ENCODE measurements at regions not wholly inside any gene's neighbourhood (a gene's known extent, or its start where the extent isn't known, plus 50 kb on each side); places are given as distances from the start of the nearest gene placed in this dataset.
A peak's percentile ranks its signal among the peaks of the same experiment; 100 is the strongest.

DNA sequence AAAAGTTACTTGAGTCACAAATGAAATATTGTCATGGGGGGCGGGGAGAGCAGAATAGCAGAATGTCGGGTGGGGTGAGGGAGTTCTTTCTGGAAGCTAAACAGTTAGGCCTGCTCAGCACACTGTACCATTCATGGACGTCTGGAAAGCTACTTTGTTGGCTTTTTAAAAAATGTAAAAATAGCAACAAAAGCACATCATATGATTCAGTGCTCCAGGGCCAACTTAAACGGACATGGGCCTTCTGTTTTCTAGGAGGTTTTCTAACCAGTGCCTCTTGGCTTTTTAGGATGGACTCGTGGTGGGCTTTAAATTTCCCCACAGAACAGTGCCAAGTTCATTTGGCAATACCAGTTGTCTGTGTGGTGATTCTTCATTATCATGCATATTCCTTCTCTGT is 57.4 kb upstream of the CLCN4 start:
- H3K9me3 Mint-ChIP-seq = no peaks in the 10 kb centered on the region
- peak overlapping the region; percentile 90 to 92 for H3K4me3 Mint-ChIP-seq
- ATAC-seq (replicated peaks) (no peak), DNase-seq (no peak)
- H3K4me1 Mint-ChIP-seq (ENCODE audit: low read depth in 2 of 2) = peaks cover 22 to 23% of the 10 kb centered on the region in 2 donors
- H3K36me3 Mint-ChIP-seq (ENCODE audit: insufficient read depth) = peaks cover 3% of the 10 kb centered on the region
- no peaks in the 10 kb centered on the region for H3K27me3 Mint-ChIP-seq
- H3K27ac Mint-ChIP-seq = peak overlapping the region; percentile 94 to 98

DNA sequence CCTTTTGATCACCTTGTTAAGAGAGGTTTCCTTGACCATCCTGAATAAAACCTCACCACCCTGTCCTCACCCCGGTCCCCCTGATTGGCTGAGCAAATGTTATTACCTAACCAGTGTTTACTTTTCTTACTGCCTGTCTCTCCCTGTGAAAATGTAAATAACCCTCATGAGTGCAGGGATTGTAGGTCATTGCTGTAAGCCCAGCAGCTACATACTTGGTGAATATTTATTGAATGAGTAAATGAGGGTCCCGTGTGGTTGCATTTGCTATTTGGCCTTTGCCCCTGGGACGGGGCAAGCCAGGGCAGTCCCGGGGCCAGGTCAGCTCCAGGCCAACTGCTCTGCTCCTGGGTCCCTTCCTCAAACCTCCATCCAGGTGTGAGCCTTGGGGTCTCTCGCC is 55.5 kb upstream of the CLCN4 start:
- Mint-ChIP-seq H3K4me1 (ENCODE audit: low read depth in 2 of 2) (peaks cover 25% of the 10 kb centered on the region in 2 donors), H3K36me3 (ENCODE audit: insufficient read depth) (peaks cover 6% of the 10 kb centered on the region), H3K9me3 (no peaks in the 10 kb centered on the region), H3K27ac (peak overlapping the region; percentile 38), H3K27me3 (no peaks in the 10 kb centered on the region), H3K4me3 (no peak overlapping the region)
- ATAC-seq (replicated peaks) (no peak), DNase-seq (no peak)

DNA sequence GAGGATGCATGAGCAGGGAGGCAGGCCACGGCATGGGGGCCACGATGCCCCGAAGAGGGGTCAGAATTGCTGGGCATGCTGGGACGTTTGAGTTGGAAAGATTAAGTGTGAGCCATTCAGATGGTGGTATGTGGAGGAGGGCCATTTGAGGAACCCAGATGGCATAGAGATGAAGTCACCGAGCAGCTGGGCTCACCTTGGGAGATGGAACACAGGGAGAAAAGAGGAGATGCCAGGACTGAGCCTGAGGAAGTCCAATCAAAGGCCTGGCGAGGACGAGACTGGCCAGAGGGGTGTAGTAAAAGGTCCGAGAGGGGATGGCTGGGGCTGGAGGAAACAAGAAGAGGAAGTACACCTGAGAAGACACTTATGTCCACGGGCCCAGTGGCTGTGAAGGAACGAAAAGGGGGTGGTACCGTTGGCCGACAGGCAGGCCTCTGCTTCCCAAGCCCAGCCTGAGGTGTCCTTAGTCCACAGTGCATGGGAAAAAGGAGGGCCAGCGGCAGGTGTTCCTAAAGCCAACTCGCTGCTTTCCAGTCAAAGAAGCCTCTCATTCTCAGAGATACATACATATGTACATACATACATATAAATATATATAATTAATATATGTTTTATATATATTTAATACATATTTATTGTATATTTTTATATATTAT is 54.6 kb upstream of the CLCN4 start:
- H3K4me1 Mint-ChIP-seq (ENCODE audit: low read depth in 2 of 2) = peaks cover 25 to 29% of the 10 kb centered on the region in 2 donors
- DNase-seq (no peak), ATAC-seq (replicated peaks) (no peak)
- peak overlapping the region in 1 of 2 donors; percentile 35 for H3K4me3 Mint-ChIP-seq
- H3K36me3 Mint-ChIP-seq (ENCODE audit: insufficient read depth) = peaks cover 6% of the 10 kb centered on the region
- no peaks in the 10 kb centered on the region for H3K9me3 Mint-ChIP-seq
- H3K27me3 Mint-ChIP-seq = no peaks in the 10 kb centered on the region
- peak overlapping the region in 1 of 2 donors; percentile 62 for H3K27ac Mint-ChIP-seq

DNA sequence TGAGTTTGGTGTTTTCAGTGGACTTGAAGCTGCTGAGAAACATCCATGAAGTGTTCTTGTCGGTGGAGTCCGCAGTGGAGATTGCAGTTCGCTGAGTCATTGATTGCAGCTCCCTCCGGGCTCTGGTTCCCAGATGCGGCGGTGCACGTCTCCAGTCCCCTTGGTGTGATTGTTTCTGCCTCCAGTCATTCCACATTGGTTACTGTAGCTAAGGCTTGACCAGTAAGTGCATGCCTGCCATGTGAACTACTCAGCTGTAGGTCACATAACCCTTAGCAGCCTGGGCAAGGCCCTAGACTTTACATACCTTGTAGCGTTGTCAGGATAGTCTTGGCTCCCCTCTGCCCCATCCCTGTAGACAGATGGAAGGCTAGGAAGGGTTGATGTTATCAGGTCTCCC is 53.8 kb upstream of the CLCN4 start:
- Mint-ChIP-seq H3K36me3 (ENCODE audit: insufficient read depth) (peaks cover 6% of the 10 kb centered on the region), H3K27ac (no peak overlapping the region), H3K27me3 (no peaks in the 10 kb centered on the region), H3K4me3 (no peak overlapping the region), H3K4me1 (ENCODE audit: low read depth in 2 of 2) (peaks cover 27 to 29% of the 10 kb centered on the region in 2 donors), H3K9me3 (no peaks in the 10 kb centered on the region)
- DNase-seq (no peak), ATAC-seq (replicated peaks) (no peak)

DNA sequence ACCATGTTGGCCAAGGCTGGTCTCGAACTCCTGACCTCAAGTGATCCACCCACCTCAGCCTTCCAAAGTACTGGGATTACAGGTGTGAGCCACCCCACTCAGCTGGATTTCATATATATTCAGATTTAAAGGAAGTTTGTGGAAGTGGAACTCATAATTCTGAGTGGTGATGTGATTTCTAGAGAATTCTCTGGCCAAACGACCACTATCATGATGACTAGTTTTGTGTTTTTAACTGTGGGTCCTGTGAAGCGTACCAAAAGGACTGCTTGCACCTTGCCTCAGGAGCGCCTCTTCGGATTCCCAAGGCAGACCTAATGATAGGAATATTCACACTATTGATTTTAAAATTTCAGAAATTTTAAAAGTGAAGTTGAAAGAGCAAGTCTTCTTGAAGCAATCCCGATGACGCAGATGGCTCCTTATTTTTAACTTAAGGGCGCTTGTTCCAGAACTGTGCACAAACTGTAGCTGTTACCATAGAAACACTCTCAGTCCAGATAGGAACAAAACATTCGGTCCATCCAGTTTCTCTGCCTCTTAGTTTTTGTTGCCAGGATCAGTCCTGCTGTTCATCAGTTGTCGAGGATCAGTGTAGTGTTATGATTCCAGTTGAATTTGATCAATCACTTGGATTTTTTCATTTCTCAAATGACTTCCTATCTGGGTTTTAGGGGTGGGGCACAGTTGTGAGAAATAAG is 51.7 kb upstream of the CLCN4 start:
- H3K4me1 Mint-ChIP-seq (ENCODE audit: low read depth in 2 of 2) = peaks cover 22 to 33% of the 10 kb centered on the region in 2 donors

DNA sequence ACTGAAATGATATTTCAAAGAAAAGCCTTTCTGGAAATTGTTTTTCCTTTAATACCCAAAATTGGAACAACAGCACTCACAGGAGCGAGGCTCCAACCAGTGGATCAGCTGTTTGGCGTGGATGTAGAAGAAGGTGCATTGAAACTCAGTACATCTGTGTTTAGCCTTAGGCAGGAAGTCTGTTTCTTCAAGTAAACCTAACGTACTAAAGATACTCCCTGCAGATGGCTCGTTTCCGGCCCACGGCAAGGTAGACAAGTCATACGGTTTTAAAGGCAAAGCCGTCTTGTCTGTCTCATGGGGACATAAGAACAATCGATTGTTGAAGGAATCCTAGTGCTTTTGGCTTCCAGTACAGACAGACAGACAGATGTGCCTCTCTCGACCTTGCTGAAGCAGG is 50.0 kb upstream of the CLCN4 start:
- DNase-seq (peak; percentile 20 to 31 (median 22)), ATAC-seq (replicated peaks) (peak; percentile 28)
- Mint-ChIP-seq H3K27ac (peak overlapping the region; percentile 75 to 78), H3K4me3 (peak overlapping the region in 1 of 2 donors; percentile 13), H3K27me3 (no peaks in the 10 kb centered on the region), H3K36me3 (ENCODE audit: insufficient read depth) (peaks cover 10% of the 10 kb centered on the region), H3K9me3 (no peaks in the 10 kb centered on the region), H3K4me1 (ENCODE audit: low read depth in 2 of 2) (peaks cover 26 to 39% of the 10 kb centered on the region in 2 donors)

More for the DNA sequence above, 51.7 kb upstream of the CLCN4 start:
- H3K9me3 Mint-ChIP-seq = no peaks in the 10 kb centered on the region
- no peak overlapping the region for H3K4me3 Mint-ChIP-seq
- H3K36me3 Mint-ChIP-seq (ENCODE audit: insufficient read depth) = peaks cover 9% of the 10 kb centered on the region
- DNase-seq (no peak), ATAC-seq (replicated peaks) (no peak)
- no peaks in the 10 kb centered on the region for H3K27me3 Mint-ChIP-seq
- peak overlapping the region; percentile 75 to 78 for H3K27ac Mint-ChIP-seq

Measured in effector memory CD8-positive, alpha-beta T cell (primary cell).